ENCODE measurements at regions not wholly inside any gene's neighbourhood (a gene's known extent, or its start where the extent isn't known, plus 50 kb on each side); places are given as distances from the start of the nearest gene placed in this dataset.

DNA sequence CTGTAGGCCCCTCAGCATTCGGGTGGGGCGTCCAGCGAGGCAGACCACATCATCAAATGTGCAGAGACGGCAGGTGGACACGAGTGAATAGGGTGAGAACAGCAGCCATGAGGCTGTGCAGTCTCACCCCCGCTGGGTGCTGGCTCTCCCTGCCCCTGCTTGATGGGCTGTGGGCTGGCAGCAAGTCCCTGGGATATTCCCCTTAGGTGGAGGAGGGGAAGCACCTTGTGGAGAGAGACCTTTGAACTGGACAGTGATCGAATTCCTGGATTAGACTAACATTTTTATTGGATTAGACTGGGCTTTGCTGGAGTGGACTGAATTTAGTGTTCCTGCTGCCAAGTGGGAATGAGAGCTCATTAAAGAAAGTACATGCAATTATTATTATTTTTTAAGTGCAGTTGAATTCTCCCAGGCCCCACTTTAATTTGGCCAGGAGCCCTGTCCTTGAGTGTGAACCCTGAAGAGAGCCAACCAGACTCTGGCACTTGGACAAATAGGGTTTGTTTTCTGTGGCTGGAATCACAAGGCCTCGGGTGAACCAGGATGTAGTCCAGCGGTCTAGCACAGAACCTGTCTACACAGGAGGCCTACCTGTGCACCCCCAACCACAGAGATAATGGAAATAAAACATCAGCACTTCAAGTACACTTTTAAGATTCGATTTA is 193.1 kb downstream of the ABHD5 start:
- ATAC-seq: no peak
- DNase-seq (ENCODE audit: low spot score): no peak
- intact Hi-C loops (cut with DNase I): no loop called here

DNA sequence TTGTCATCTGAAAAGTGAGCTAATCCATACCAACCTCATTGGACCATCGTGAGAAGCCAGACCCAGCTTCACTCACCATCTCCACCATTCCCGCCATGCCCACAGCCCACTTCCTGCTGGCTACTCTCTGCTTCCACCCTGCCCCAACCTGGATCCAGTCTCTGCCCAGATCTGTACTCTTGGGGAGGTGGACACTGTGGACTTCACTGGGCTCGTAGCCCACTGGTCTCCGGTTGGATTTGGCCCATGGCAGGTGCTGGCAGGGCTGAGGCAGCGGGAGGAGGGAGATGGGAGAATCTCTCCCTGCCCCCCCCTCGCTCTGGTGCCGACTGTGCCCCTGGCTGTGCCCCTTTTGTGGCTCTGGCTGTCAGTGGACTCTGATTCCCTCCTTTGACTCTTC is 193.8 kb downstream of the ABHD5 start:
- no peak for ATAC-seq
- intact Hi-C loops (cut with DNase I): no loop called here
- no peak for DNase-seq (ENCODE audit: low spot score)

DNA sequence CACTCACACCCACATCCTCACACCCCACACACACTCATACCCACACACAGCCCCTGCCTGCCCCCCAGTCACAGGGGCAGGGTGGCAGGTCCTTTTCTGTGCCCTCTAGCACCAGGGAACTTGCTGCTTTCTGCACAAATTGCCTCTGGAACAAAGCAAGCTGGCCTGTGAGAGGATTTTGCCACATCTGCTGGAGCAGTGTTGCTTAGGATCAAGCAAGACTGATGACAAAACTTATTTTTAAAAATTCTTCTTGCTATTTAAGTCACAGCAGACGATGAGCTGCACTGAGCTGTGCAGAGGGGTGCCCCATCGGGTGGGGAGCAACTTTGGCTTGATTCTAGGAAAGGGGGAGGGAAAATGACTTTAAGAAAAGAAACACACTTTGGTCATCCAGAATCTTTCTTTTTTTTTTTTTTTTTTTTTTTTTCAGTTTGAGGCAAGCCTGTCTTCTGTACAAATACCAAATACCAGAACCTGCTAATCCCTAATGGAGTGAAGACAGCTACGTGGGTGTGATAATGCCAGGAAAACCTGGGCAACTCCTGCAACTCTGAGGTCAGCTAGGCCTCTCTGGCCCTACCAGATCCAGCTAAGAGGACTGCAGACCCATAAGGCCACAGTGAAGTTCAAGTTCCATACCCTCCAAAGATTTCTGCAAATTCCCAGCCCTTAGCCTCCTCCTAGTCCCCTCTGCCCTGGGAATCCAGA is 195.3 kb downstream of the ABHD5 start:
- no peak for ATAC-seq
- no peak for DNase-seq (ENCODE audit: low spot score)
- intact Hi-C loops (cut with DNase I): no loop called here

DNA sequence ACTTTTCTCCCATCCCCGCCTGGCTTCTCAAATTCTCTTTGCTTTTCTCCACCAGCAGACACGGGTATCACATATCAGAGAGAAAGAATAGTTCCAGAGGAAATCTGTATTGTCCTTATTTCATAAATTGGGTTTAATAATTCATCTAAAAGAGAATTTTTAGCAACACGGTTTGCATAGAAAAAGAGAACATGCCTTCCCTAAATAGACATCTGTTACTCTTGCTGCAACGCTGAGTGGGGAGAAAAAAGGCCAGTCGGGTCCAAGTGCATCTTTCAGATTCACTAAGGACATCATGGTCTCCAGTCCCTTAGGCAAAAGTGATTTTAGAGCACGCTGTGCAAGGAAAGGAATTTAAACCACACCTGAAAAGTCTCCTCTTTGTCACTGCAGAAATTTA is 201.3 kb downstream of the ABHD5 start:
- intact Hi-C loops (cut with DNase I): no loop called here
- ATAC-seq (no peak), DNase-seq (ENCODE audit: low spot score) (no peak)

DNA sequence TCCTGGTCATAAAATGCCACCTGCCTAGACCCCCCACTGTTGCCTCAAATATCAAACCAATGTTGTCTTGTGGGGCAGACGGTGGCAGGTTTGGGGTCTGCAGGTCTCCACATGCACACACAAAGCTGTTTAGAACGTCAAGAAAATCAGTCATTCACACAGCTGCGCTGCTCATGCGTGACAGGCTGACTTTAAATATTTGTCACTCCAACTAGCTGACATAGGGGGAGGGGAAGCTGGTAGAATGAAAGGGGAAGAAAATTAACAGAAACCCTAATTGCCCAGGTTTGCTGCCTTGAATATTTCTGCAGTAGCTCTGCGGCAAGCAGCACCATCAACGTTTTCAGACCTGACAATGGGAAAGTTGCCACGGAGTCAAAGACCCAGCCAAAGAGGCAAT is 201.8 kb downstream of the ABHD5 start:
- intact Hi-C loops (cut with DNase I): no loop called here
- DNase-seq (ENCODE audit: low spot score) (no peak), ATAC-seq (no peak)

DNA sequence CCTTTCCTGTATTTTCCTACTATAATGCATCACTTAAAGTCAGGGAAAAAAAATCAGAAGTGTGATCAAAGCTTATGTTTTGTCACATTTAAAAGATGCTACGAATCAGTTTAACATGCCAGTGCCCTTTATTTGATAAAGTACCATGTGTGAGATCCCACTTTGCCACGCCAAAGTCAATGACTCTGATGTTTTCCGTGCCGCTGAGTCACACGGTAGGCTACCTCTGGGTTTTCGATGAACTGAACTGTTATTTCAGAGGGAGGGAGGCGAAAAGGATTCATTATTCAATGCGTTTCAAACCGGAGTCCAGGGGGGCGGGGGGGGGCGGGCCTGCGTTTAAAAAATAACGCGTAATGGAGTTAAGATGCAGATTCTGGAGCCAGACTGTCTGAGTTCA is 203.0 kb downstream of the ABHD5 start:
- ATAC-seq (peak; percentile 10), DNase-seq (ENCODE audit: low spot score) (no peak)
- intact Hi-C loops (cut with DNase I): no loop called here

DNA sequence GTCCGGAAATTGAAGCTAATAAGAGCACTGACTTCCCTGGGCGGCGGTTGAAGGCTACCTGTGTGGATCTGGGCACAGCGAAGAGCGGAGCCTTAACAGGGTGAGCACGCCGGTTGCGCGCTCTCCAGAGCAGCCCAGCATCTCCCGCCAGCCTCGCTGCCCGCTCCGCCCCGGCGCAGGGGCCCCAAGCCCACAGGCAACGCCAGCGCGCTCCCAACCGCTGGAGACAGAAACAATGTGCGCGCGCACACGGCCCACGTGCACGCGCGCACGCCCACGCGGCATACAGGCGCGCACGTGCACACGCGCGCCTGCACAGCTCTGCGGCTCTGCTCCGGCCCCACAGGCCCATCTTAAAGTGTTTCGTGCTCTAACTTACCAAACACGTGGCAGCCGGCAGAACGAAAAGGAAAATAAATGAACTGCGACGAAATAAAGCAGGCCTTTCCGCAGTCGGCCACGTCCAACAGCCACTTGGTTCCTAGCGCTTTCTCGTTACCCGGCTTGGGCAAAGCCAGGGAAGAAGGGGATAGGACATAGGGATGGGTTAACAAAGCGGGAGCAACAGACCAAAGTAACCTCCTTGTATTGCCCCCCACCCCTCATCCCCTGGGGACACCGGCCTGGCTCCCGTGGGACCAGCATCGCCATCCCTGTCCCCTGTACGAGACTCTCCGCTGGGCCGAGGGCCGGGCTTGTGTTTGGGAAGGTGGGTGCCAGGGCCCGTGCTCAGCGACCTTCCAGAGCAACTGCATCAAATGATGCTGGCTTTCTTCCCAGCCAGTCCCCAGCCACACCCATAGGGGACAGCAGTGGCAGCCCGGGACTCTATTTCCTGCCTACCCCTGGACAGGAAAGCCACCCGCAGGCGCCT is 203.7 kb downstream of the ABHD5 start:
- ATAC-seq (peak; percentile 96), DNase-seq (ENCODE audit: low spot score) (peak; percentile 69)
- intact Hi-C loops (cut with DNase I): no loop called here

DNA sequence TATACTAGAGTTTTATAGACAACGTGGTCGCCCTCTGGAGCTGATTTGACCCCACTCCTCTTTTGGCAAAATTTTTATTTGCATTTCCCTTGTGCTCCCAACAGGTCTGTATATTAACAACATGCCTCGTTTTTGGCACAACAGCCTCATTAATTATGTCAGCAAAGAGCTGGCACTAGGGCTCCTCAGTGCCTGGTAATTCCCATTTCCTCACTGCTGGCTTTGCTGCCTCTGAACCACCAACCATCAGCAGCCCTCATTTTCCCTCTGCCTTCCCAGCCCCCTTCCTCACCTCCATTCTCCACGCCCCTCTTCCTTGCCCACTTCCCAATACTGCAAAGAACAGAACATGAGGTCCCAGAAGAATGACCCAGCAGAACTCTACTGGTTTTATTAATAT is 204.8 kb downstream of the ABHD5 start:
- ATAC-seq (no peak), DNase-seq (ENCODE audit: low spot score) (no peak)
- intact Hi-C loops (cut with DNase I): no loop called here

DNA sequence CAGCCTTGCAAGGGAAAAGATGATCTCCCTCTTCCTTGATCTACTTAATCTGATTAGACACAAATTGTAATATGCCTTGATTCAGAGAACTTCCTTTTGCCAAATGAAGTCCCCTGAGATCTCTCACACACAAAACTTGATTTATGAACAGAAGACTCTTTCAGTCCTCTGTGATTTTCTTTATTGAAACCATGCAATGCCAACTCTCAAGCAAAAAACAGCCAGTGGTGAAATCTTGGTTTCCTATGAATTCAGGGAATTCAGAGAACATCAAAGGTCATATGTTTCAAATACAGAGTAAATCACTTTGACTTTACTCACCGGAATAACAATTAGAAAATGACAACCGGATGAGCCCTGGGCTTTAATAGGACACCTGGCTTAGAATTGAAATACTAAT is 211.7 kb downstream of the ABHD5 start:
- intact Hi-C loops (cut with DNase I): no loop called here
- DNase-seq (ENCODE audit: low spot score) (no peak), ATAC-seq (no peak)

DNA sequence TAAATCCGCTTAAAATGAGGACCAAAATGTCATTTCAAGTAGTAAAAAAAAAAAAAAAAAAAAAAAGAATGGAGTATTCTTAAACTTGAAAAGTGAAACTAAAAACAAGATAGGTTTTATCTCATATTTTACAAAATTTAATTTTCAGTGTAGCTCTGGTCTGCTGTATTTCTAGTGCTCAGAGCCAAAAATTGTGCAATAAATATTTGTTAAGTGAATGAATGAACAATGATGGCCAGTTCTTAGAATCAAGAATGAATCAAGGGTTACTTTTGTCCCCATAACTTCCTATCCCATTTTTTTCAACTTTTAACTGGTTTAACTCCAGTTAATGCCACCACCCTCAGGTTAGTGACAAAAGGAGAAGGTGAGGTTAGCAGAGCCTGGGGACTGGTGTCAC is 214.4 kb downstream of the ABHD5 start:
- intact Hi-C loops (cut with DNase I): no loop called here
- DNase-seq (ENCODE audit: low spot score): no peak
- peak; percentile 58 for ATAC-seq

DNA sequence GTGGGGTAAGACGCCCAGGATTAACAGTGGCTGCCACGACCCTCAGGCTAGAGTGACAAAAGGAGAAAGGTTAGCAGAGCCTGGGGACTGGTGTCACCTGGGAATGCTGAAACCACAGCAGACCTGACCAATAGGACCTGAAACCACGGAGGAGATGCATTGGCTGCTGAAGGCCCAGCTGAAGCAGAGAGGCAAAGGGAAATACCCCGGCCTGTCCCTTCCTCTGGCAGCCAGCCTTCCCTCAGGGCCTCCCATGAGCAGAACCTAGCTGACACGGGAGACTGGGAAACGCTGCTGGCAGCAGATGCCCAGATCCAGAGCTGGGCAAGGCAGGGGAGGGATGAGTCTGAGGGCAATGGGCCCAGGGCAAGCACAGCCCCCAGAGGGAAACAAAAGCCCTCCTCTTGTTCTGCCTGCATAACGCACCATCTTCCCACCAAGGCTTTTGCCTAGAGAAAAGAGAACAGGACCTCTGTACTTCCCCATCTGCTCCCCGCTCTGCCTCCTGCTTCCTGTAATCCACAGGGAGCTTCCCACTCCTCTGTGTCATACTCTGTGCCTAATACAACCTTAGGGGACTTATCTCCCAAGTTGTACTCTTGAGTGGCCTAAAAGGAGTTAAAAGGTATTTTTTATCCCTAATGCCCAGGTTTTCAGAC is 216.2 kb downstream of the ABHD5 start:
- intact Hi-C loops (cut with DNase I): no loop called here
- ATAC-seq: no peak
- DNase-seq (ENCODE audit: low spot score): no peak

DNA sequence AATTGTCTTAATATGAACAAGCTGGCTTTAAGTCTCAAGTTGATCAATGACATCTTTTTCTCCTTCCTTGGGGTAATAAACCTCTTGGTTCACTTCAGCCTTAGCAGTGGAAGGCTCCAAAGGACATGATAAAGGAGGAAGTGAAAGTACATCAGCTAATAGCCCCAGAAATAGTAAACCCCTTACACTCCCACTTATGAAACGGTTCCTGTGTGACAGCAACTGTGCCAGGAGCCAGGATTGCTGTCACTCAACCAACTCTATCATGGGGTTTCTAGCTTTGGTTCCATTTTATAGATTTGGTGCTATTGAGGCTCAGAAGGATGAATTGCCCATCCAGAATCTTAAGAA is 216.7 kb downstream of the ABHD5 start:
- ATAC-seq (no peak), DNase-seq (ENCODE audit: low spot score) (no peak)
- intact Hi-C loops (cut with DNase I): no loop called here

DNA sequence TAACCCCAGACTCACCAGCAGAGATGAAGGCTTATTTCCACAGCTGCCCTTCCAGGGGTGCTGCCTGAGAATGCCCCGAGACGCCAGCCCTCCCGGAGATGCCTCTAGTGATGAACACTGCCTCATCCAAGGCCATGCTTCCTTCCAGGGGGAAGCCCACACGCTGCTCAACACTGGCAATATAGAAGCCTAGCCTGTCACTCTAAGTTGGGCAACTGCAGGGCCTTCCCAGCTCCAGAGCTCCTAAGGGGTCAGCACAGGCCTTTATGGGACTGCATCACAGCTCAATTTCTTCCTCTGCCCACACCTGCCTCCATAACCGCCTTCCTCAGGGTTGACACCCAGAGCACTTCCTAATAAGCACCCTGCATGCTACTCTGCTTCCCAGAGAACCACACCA is 217.7 kb downstream of the ABHD5 start:
- intact Hi-C loops (cut with DNase I): no loop called here
- ATAC-seq (no peak), DNase-seq (ENCODE audit: low spot score) (no peak)

DNA sequence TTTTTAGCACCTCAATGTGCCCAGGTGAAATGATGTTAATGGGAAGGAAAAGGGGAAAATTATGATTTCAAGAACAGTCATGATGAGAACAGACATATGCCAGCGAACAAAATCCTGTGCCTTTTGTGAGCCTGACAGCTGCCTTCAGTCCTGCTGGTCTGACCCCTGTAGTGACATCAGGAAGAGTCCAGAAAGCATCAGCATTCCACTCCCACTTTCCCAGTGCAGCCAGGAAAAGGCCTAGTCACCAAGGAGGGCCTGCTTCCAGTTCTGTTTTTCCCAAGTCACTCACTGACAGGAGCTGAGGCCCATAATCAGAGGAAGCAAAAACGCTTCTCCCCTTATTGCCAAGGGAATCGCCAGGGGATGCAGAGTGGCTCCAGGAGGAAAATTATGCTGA is 218.4 kb downstream of the ABHD5 start:
- intact Hi-C loops (cut with DNase I): no loop called here
- ATAC-seq (no peak), DNase-seq (ENCODE audit: low spot score) (no peak)

DNA sequence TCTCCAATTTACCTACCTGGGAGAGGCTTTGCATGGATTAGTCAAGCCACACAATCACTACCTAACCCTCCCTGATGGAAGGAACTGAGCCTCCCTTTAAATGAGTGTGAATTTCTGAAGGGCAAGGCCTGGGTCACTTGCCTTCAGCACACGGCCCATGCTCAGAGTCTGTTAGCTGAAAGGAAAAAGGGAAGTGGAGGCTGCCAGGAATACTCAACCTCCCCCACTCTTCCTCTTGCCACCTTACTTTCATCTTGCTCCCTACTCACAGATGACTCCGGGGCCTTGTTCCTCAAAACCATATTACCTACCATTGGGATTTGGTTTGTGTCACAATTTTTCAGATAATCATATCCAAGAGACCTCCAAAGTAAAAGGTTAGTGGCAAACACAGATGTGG is 220.0 kb downstream of the ABHD5 start:
- DNase-seq (ENCODE audit: low spot score): no peak
- intact Hi-C loops (cut with DNase I): no loop called here

DNA sequence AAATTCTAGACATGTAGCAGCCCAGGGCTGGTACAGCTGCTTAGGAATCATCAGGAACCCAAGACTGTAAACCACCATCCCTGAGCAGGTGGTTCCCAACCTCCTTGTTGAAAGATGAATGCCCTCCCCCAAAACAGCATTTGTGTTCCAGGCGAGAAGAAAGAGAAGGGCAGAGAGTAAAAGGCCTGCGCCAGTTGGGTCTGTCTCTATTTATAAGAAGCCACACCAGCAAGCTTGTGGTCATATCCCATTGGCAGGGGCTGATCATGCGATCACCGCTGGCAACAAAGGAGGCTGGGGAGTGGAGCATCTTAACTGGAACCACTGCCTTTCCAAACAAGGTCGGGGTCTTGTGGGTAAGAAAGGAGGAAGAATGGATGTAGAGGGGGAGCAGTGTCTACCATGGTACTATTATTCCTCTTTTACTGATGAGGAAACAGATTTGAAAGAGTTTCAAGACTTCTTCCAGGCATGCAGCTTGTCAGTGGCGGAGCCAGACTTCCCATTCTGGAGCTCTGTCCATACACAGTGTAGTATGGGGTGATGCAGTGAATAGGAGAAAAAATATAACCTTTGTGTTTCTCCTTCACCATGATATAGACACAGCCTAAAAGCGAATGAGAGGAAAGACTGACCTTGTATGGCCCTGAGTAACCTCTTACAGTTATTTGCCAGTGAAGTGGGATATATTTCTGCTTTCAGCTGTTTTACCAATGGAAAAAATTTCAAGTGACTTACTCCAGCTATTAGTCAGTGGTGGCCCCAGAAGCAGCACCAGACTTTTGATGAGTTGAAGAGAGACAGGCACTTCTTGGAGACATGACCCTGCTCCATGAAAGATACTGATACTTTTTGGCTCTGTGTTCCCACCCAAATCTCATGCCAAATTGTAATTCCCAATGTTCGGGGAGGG is 222.6 kb downstream of the ABHD5 start:
- intact Hi-C loops (cut with DNase I): no loop called here
- ATAC-seq (no peak), DNase-seq (ENCODE audit: low spot score) (no peak)

More for the DNA sequence above, 220.0 kb downstream of the ABHD5 start:
- no peak for ATAC-seq

DNA sequence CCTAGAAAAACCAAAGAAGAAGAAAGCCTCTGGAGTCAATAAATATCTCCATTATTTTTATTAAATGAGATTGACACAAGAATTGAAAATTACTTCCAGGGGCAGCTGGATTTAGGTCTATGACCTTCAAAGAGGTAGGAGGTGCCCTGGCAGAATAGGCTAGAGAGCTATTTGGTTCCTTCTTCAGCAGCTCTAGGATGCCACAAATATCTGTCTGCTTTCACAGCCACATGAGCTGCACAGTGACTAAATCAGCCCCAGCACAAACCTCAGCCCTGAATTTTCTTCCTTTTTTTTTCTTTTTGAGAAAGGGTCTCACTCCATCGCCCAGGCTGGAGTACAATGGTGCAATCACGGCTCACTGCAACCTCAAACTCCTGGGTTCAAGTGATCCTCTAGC is 223.5 kb downstream of the ABHD5 start:
- intact Hi-C loops (cut with DNase I): no loop called here
- ATAC-seq: no peak
- DNase-seq (ENCODE audit: low spot score): no peak

DNA sequence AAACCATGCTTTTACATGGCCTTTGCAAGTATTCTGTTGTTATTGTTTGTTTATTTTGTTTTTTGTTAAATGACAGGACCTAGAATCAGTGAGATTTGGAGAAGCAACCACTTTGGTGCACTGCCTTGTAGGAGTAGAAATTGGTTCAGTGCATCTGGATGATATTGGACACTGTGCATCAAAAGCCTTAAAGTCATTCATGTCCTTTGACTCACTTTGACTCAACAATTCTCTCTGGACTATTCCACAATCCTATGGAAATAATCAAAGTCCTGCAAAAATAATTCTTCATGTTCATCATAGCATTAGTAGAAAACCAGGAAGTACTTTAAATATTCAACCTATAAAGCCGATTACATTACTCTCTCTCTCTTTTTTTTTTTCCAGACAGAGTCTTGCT is 224.8 kb downstream of the ABHD5 start:
- intact Hi-C loops (cut with DNase I): no loop called here
- ATAC-seq: no peak
- no peak for DNase-seq (ENCODE audit: low spot score)

DNA sequence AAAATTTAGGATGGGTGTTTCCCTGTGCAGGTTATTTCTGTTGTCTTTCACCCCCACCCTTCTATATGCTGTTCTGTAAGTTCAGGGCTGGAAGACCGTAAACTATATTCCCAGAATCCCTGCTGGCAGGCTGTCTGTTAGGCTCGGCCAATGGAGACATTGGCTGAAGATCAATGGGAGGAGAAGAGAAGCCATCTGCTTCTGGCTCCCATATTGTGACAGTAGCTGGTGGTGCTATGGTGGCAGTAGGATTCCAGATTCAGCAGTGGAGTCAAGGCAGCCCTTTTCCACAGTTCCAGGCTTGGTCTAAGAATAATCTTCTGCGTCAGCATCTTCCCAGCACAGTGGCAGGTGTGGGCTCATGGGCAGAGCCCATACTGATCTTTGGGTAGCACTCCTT is 226.6 kb downstream of the ABHD5 start:
- intact Hi-C loops (cut with DNase I): no loop called here
- DNase-seq (ENCODE audit: low spot score): no peak
- ATAC-seq: no peak

Measured in sciatic nerve (tissue), 2 donors.